GM23338 (cell line): ENCODE measurements at regions not wholly inside any gene's neighbourhood (a gene's known extent, or its start where the extent isn't known, plus 50 kb on each side); places are given as distances from the start of the nearest gene placed in this dataset.

Experiments used
- ATAC-seq: fragments of 200-7000 bp; cut with Tn5 transposase; 3 replicates; pipeline ENCODE4 v1.9.1; 2020
- DNase-seq: peaks from one replicate; pipeline ENCODE4 v3.0.0-alpha.2; 2015; ENCODE audit warnings: low spot score
- H2AFZ ChIP-seq: fragments of 200-600 bp; sonication (generic); 2 replicates; pipeline ENCODE4 v1.8.0; 2016; ENCODE audit warnings: antibody characterized with exemption, mild to moderate bottlenecking, moderate library complexity
- H3F3A ChIP-seq: fragments of 200-600 bp; sonication (generic); replicated peaks from 2 replicates; pipeline ENCODE4 v1.8.0; 2017; ENCODE audit warnings: antibody characterized with exemption, mixed run types, low read depth
- H3K27ac ChIP-seq: fragments of 200-600 bp; sonication (generic); 2 replicates; pipeline ENCODE4 v1.6.1; 2016; ENCODE audit warnings: low read depth
- H3K27me3 ChIP-seq: fragments of 200-600 bp; sonication (generic); 2 replicates; pipeline ENCODE4 v1.8.0; 2016; ENCODE audit warnings: mild to moderate bottlenecking, mixed run types, moderate library complexity; ENCODE audit not compliant: insufficient read depth
- H3K36me3 ChIP-seq: fragments of 200-600 bp; sonication (generic); 2 replicates; pipeline ENCODE4 v1.8.0; 2016; ENCODE audit warnings: mild to moderate bottlenecking; ENCODE audit not compliant: insufficient read depth
- H3K4me1 ChIP-seq: fragments of 200-600 bp; sonication (generic); 2 replicates; pipeline ENCODE4 v1.8.0; 2016; ENCODE audit warnings: mild to moderate bottlenecking, moderate library complexity; ENCODE audit not compliant: insufficient read depth
- H3K4me2 ChIP-seq: fragments of 200-600 bp; sonication (generic); 2 replicates; pipeline ENCODE4 v1.7.1; 2017; ENCODE audit warnings: mixed run types
- H3K4me3 ChIP-seq: fragments of 200-600 bp; sonication (generic); 2 replicates; pipeline ENCODE4 v1.6.1; 2016; ENCODE audit warnings: mixed run types
- H3K79me2 ChIP-seq: fragments of 200-600 bp; sonication (generic); replicated peaks from 2 replicates; pipeline ENCODE4 v1.8.0; 2017; ENCODE audit warnings: mild to moderate bottlenecking; ENCODE audit not compliant: insufficient read depth
- H3K9me2 ChIP-seq: fragments of 200-600 bp; sonication (generic); 2 replicates; pipeline ENCODE4 v1.8.0; 2017; ENCODE audit not compliant: insufficient read depth
- H4K20me1 ChIP-seq: fragments of 200-600 bp; sonication (generic); replicated peaks from 2 replicates; pipeline ENCODE4 v1.8.0; 2017; ENCODE audit warnings: mild to moderate bottlenecking; ENCODE audit not compliant: insufficient read depth
- H3K27ac Mint-ChIP-seq: 2 replicates; pipeline ENCODE4 v1.8.0; 2020; ENCODE audit warnings: inconsistent platforms, mild to moderate bottlenecking, moderate library complexity, mixed read lengths
- H3K27me3 Mint-ChIP-seq: 3 replicates; pipeline ENCODE4 v1.8.0; 2022; ENCODE audit warnings: low read depth, mild to moderate bottlenecking, moderate library complexity, mixed read lengths, inconsistent platforms; ENCODE audit not compliant: insufficient read depth, poor library complexity
- H3K36me3 Mint-ChIP-seq: 3 replicates; pipeline ENCODE4 v1.8.0; 2021; ENCODE audit warnings: low read depth, mild to moderate bottlenecking, inconsistent platforms, moderate library complexity, mixed read lengths
- H3K4me1 Mint-ChIP-seq: 3 replicates; pipeline ENCODE4 v1.8.0; 2020; ENCODE audit warnings: mild to moderate bottlenecking, inconsistent platforms, mixed read lengths
- H3K4me3 Mint-ChIP-seq: 3 replicates; pipeline ENCODE4 v1.8.0; 2021; ENCODE audit warnings: moderate library complexity, mild to moderate bottlenecking, inconsistent platforms, mixed read lengths
- H3K9me3 Mint-ChIP-seq: 3 replicates; pipeline ENCODE4 v1.8.0; 2020; ENCODE audit warnings: moderate library complexity, mild to moderate bottlenecking, inconsistent platforms, mixed read lengths
- CTCF ChIP-seq, 2 experiments: fragments of 200-600 bp in 1 of 2; sonication (generic) in 1 of 2; conservative IDR thresholded peaks; 2 replicates each; pipeline versions ENCODE4 v1.5.1 to v1.6.1; 2016 to 2017; ENCODE audit warnings: antibody characterized with exemption in 2 of 2, low read depth in 2 of 2, mild to moderate bottlenecking in 2 of 2, moderate library complexity in 1 of 2
- EZH2phosphoT487 ChIP-seq: fragments of 200-600 bp; sonication (generic); IDR thresholded peaks from one replicate; pipeline ENCODE4 v1.8.1; 2018; ENCODE audit warnings: antibody characterized with exemption; ENCODE audit not compliant: unreplicated experiment
- NANOG ChIP-seq: IDR thresholded peaks from 2 replicates; pipeline ENCODE4 v1.6.1; 2016; ENCODE audit warnings: antibody characterized with exemption, borderline replicate concordance
- ZNF331 ChIP-seq: fragments of 250-450 bp; sonication (Bioruptor Pico); IDR thresholded peaks from 2 replicates; pipeline ENCODE4 v1.5.0; 2020; ENCODE audit warnings: low read depth, mild to moderate bottlenecking, moderate library complexity
- TF ChIP-seq, protein P1 (sequence below): IDR thresholded peaks from 2 replicates; pipeline ENCODE4 v1.6.1; 2016; ENCODE audit warnings: antibody characterized with exemption
- TF ChIP-seq, protein P2 (sequence below): fragments of 250-450 bp; sonication (Bioruptor Pico); IDR thresholded peaks from 2 replicates; pipeline ENCODE4 v1.5.0; 2020; ENCODE audit warnings: mild to moderate bottlenecking, moderate library complexity

DNA sequence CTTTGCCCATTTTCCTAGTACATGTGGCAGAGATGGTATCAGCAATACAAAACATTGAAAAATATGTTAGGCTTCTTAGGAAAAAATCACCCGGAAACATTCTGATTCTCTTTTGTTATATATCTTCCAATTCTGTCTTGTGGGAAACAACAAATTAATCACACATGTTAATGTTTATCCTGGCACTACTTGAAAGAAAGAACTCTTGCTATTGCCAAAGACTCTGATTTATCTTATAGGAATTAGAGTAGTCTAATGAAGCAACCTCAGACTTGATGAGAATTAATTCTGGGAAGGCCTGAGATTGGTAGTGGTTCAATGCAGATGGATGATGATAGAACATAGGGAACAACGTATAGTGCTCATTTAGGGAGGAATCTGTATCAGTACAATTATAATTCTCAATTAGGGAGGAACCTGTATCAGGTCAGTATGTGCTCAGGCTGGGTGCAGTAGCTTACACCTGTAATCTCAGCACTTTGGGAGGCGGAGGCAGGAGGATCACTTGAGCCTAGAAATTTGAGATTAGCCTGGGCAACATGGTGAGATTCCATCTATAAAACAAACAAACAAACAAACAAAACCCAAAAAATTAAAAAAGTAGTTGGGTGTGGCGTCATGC lies 50.7 kb downstream of the TAS2R16 start:
- Histone ChIP-seq H3K4me2 (no peak overlapping the region), H3K4me1 (peaks cover 13% of the 10 kb centered on the region), H3K27ac (no peak overlapping the region), H4K20me1 (no peaks in the 10 kb centered on the region), H3K27me3 (no peaks in the 10 kb centered on the region), H2AFZ (no peak overlapping the region), H3K36me3 (no peaks in the 10 kb centered on the region), H3K4me3 (no peak overlapping the region), H3F3A (no peaks in the 10 kb centered on the region), H3K9me2 (no peaks in the 10 kb centered on the region), H3K79me2 (no peaks in the 10 kb centered on the region)
- DNase-seq (no peak), ATAC-seq (no peak)
- no peaks in the 10 kb centered on the region for H3K9me3 Mint-ChIP-seq
- no peak overlapping the region for H3K27ac Mint-ChIP-seq
- TF ChIP-seq NANOG: no peak
- no peak for TF ChIP-seq EZH2phosphoT487
- no peak for TF ChIP-seq ZNF331 (CRISPR knock-in tag)
- no peak for TF ChIP-seq CTCF (conservative IDR thresholded peaks at IDR 0.05; ENCODE audit: low read depth in 2 of 2)
- TF ChIP-seq, protein P1, sequence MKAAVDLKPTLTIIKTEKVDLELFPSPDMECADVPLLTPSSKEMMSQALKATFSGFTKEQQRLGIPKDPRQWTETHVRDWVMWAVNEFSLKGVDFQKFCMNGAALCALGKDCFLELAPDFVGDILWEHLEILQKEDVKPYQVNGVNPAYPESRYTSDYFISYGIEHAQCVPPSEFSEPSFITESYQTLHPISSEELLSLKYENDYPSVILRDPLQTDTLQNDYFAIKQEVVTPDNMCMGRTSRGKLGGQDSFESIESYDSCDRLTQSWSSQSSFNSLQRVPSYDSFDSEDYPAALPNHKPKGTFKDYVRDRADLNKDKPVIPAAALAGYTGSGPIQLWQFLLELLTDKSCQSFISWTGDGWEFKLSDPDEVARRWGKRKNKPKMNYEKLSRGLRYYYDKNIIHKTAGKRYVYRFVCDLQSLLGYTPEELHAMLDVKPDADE: no peak
- TF ChIP-seq, protein P2, sequence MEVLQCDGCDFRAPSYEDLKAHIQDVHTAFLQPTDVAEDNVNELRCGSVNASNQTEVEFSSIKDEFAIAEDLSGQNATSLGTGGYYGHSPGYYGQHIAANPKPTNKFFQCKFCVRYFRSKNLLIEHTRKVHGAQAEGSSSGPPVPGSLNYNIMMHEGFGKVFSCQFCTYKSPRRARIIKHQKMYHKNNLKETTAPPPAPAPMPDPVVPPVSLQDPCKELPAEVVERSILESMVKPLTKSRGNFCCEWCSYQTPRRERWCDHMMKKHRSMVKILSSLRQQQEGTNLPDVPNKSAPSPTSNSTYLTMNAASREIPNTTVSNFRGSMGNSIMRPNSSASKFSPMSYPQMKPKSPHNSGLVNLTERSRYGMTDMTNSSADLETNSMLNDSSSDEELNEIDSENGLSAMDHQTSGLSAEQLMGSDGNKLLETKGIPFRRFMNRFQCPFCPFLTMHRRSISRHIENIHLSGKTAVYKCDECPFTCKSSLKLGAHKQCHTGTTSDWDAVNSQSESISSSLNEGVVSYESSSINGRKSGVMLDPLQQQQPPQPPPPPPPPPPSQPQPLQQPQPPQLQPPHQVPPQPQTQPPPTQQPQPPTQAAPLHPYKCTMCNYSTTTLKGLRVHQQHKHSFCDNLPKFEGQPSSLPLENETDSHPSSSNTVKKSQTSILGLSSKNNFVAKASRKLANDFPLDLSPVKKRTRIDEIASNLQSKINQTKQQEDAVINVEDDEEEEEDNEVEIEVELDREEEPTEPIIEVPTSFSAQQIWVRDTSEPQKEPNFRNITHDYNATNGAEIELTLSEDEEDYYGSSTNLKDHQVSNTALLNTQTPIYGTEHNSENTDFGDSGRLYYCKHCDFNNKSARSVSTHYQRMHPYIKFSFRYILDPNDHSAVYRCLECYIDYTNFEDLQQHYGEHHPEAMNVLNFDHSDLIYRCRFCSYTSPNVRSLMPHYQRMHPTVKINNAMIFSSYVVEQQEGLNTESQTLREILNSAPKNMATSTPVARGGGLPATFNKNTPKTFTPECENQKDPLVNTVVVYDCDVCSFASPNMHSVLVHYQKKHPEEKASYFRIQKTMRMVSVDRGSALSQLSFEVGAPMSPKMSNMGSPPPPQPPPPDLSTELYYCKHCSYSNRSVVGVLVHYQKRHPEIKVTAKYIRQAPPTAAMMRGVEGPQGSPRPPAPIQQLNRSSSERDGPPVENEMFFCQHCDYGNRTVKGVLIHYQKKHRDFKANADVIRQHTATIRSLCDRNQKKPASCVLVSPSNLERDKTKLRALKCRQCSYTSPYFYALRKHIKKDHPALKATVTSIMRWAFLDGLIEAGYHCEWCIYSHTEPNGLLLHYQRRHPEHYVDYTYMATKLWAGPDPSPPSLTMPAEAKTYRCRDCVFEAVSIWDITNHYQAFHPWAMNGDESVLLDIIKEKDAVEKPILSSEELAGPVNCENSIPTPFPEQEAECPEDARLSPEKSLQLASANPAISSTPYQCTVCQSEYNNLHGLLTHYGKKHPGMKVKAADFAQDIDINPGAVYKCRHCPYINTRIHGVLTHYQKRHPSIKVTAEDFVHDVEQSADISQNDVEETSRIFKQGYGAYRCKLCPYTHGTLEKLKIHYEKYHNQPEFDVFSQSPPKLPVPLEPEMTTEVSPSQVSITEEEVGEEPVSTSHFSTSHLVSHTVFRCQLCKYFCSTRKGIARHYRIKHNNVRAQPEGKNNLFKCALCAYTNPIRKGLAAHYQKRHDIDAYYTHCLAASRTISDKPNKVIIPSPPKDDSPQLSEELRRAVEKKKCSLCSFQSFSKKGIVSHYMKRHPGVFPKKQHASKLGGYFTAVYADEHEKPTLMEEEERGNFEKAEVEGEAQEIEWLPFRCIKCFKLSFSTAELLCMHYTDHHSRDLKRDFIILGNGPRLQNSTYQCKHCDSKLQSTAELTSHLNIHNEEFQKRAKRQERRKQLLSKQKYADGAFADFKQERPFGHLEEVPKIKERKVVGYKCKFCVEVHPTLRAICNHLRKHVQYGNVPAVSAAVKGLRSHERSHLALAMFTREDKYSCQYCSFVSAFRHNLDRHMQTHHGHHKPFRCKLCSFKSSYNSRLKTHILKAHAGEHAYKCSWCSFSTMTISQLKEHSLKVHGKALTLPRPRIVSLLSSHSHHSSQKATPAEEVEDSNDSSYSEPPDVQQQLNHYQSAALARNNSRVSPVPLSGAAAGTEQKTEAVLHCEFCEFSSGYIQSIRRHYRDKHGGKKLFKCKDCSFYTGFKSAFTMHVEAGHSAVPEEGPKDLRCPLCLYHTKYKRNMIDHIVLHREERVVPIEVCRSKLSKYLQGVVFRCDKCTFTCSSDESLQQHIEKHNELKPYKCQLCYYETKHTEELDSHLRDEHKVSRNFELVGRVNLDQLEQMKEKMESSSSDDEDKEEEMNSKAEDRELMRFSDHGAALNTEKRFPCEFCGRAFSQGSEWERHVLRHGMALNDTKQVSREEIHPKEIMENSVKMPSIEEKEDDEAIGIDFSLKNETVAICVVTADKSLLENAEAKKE (CRISPR knock-in tag): no peak
- H3K36me3 Mint-ChIP-seq: no peaks in the 10 kb centered on the region
- H3K4me3 Mint-ChIP-seq: no peak overlapping the region
- peaks cover 17% of the 10 kb centered on the region; the same call in 2 of the 3 replicates for H3K4me1 Mint-ChIP-seq
- H3K27me3 Mint-ChIP-seq: no peaks in the 10 kb centered on the region
